Upper lobe of left lung (tissue), 6 donors: ENCODE measurements at regions not wholly inside any gene's neighbourhood (a gene's known extent, or its start where the extent isn't known, plus 50 kb on each side); places are given as distances from the start of the nearest gene placed in this dataset.

Experiments
- ATAC-seq, 2 donors: fragments of 200-7000 bp; cut with Tn5 transposase; one replicate each; pipeline ENCODE4 v1.9.1; 2022; ENCODE audit warnings: mild to moderate bottlenecking in 2 of 2, moderate library complexity in 2 of 2; ENCODE audit not compliant: low FRiP score in 2 of 2
- DNase-seq, 2 donors: peaks; one replicate each; pipeline ENCODE4 v3.0.0-alpha.2; 2019 to 2020
- H3K27ac ChIP-seq, 4 donors: fragments of 200-600 bp; sonication (generic); one replicate each; pipeline ENCODE4 v1.5.1; 2016 to 2019
- H3K27me3 ChIP-seq, 4 donors: fragments of 200-600 bp; sonication (generic); one replicate each; pipeline ENCODE4 v1.5.1; 2017 to 2019
- H3K36me3 ChIP-seq, 4 donors: fragments of 200-600 bp; sonication (generic); one replicate each; pipeline ENCODE4 v1.5.1; 2016 to 2019
- H3K4me1 ChIP-seq, 4 donors: fragments of 200-600 bp; sonication (generic); one replicate each; pipeline ENCODE4 v1.5.1; 2018 to 2019
- H3K4me3 ChIP-seq, 4 donors: fragments of 200-600 bp; sonication (generic); one replicate each; pipeline ENCODE4 v1.5.1; 2017 to 2019; ENCODE audit warnings: mild to moderate bottlenecking in 2 of 4, moderate library complexity in 1 of 4
- H3K9me3 ChIP-seq, 4 donors: fragments of 200-600 bp; sonication (generic); one replicate each; pipeline ENCODE4 v1.5.1; 2018 to 2019
- EP300 ChIP-seq, 4 donors: sonication (generic); formaldehyde crosslinking; IDR thresholded peaks; one replicate each; pipeline ENCODE4 v1.5.1; 2017; ENCODE audit warnings: antibody characterized with exemption in 4 of 4, control low read depth in 2 of 4
- POLR2A ChIP-seq, 4 donors: fragments of 450-650 bp; IDR thresholded peaks; one replicate each; pipeline ENCODE4 v1.5.1; 2016 to 2017; ENCODE audit warnings: antibody characterized with exemption in 4 of 4, mild to moderate bottlenecking in 2 of 4
- POLR2AphosphoS5 ChIP-seq, 2 donors: sonication (generic); formaldehyde crosslinking; IDR thresholded peaks; one replicate each; pipeline ENCODE4 v1.5.1; 2017; ENCODE audit warnings: antibody characterized with exemption in 2 of 2
- WGBS, 2 donors: methylation state at CpG; one replicate each; pipeline ENCODE4 v1.1.5; 2017 to 2018; 5-methylcytosine and 5-hydroxymethylcytosine counted together
- TF ChIP-seq, protein P1 (sequence below), 6 experiments: fragments of 450-650 bp in 4 of 6; fragments of 200-600 bp in 2 of 6; sonication (generic) in 2 of 6; IDR thresholded peaks; one replicate each; pipeline ENCODE4 v1.5.1; 2016 to 2019; ENCODE audit warnings: antibody characterized with exemption in 6 of 6
- donor health status: DM: no; HTN: no; CAD: no; lungs with moderate emphysema.
- donor health status: DM: no; HTN: yes; CAD: no; lungs with severe emphysema.

- no peaks in the 10 kb centered on the region for H3K9me3 ChIP-seq
- TF ChIP-seq EP300 (IDR thresholded peaks at IDR 0.05), result no peak
- TF ChIP-seq, protein P1, sequence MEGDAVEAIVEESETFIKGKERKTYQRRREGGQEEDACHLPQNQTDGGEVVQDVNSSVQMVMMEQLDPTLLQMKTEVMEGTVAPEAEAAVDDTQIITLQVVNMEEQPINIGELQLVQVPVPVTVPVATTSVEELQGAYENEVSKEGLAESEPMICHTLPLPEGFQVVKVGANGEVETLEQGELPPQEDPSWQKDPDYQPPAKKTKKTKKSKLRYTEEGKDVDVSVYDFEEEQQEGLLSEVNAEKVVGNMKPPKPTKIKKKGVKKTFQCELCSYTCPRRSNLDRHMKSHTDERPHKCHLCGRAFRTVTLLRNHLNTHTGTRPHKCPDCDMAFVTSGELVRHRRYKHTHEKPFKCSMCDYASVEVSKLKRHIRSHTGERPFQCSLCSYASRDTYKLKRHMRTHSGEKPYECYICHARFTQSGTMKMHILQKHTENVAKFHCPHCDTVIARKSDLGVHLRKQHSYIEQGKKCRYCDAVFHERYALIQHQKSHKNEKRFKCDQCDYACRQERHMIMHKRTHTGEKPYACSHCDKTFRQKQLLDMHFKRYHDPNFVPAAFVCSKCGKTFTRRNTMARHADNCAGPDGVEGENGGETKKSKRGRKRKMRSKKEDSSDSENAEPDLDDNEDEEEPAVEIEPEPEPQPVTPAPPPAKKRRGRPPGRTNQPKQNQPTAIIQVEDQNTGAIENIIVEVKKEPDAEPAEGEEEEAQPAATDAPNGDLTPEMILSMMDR (IDR thresholded peaks at IDR 0.05), result no peak
- no peak for TF ChIP-seq POLR2A (IDR thresholded peaks at IDR 0.05)
- no peak for TF ChIP-seq POLR2AphosphoS5 (IDR thresholded peaks at IDR 0.05)
- H3K36me3 ChIP-seq, result no peaks in the 10 kb centered on the region
- DNase-seq (no peak), ATAC-seq (no peak)
- H3K4me1 ChIP-seq, result no peaks in the 10 kb centered on the region
- H3K27me3 ChIP-seq, result no peaks in the 10 kb centered on the region
- H3K4me3 ChIP-seq, result no peak overlapping the region
- no peak overlapping the region for H3K27ac ChIP-seq
- WGBS, 2 donors, result 58 to 69% methylated on average over 1 of the region's 1 CpG
Measured at GRCh38 chr17:52504081-52504480, 345.6 kb upstream of the CA10 start.

DNA sequence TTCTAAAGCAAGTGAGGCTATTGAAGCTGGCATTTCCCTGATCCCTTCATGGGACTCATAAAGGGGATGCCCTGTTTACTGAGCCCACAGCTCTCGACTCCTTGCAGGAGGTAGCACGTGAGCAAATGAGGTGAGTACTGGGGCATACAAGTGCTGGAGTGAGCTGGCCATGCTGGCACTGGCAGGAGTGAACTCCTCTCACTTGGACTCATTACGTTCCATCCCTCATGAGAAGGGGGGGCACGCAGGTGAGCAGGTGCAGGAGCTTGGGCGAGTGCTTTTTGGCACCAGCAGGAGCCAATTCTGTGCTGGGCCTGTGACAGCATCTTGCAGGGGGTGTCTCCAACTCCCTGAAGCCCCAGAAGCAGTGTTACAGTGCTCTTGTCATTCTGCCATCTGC, 337.1 kb upstream of the CA10 start:
- DNase-seq, result no peak
- WGBS, 2 donors, result 73 to 89% methylated on average over 3 to 5 of the region's 5 CpGs
- TF ChIP-seq POLR2AphosphoS5 (IDR thresholded peaks at IDR 0.05) (no peak), EP300 (IDR thresholded peaks at IDR 0.05) (no peak), POLR2A (IDR thresholded peaks at IDR 0.05) (no peak)
- TF ChIP-seq, protein P1 (IDR thresholded peaks at IDR 0.05), result no peak
- no peaks in the 10 kb centered on the region for H3K4me1 ChIP-seq
- no peaks in the 10 kb centered on the region for H3K9me3 ChIP-seq
- no peak for ATAC-seq
- no peak overlapping the region for H3K4me3 ChIP-seq
- H3K36me3 ChIP-seq, result no peaks in the 10 kb centered on the region
- H3K27me3 ChIP-seq, result no peaks in the 10 kb centered on the region
- H3K27ac ChIP-seq, result no peak overlapping the region

GRCh38 chr17:52482271-52482670, 323.8 kb upstream of the CA10 start:
- no peak for DNase-seq
- Histone ChIP-seq H3K4me3 (no peak overlapping the region), H3K27me3 (no peaks in the 10 kb centered on the region), H3K36me3 (no peaks in the 10 kb centered on the region), H3K9me3 (no peaks in the 10 kb centered on the region), H3K27ac (no peak overlapping the region), H3K4me1 (no peaks in the 10 kb centered on the region)
- no peak for ATAC-seq
- TF ChIP-seq EP300 (IDR thresholded peaks at IDR 0.05) (no peak), POLR2A (IDR thresholded peaks at IDR 0.05) (no peak), POLR2AphosphoS5 (IDR thresholded peaks at IDR 0.05) (no peak)
- TF ChIP-seq, protein P1 (IDR thresholded peaks at IDR 0.05), result no peak
- WGBS, 2 donors, result 63 to 72% methylated on average over 3 of the region's 3 CpGs

- Histone ChIP-seq H3K36me3 (no peaks in the 10 kb centered on the region), H3K4me3 (no peak overlapping the region), H3K27me3 (no peaks in the 10 kb centered on the region), H3K9me3 (no peaks in the 10 kb centered on the region), H3K4me1 (no peaks in the 10 kb centered on the region), H3K27ac (no peak overlapping the region)
- ATAC-seq (no peak), DNase-seq (no peak)
- WGBS, 2 donors, result 84 to 92% methylated on average over 7 to 9 of the region's 9 CpGs
- TF ChIP-seq EP300 (IDR thresholded peaks at IDR 0.05) (no peak), POLR2AphosphoS5 (IDR thresholded peaks at IDR 0.05) (no peak), POLR2A (IDR thresholded peaks at IDR 0.05) (no peak)
- TF ChIP-seq, protein P1 (IDR thresholded peaks at IDR 0.05), result no peak
Measured at GRCh38 chr17:52477824-52478699, 319.5 kb upstream of the CA10 start.
